ENCODE measurements at regions not wholly inside any gene's neighbourhood (a gene's known extent, or its start where the extent isn't known, plus 50 kb on each side); places are given as distances from the start of the nearest gene placed in this dataset.
"Not testable (repeated sequence)": the region's sequence is repeated elsewhere in the genome, so short reads cannot be mapped to it uniquely, and the experiment has no call there.

GRCh38 chr9:106039151-106039935 is 345.0 kb downstream of the TMEM38B start:
- intact Hi-C loops (cut with DNase I): no loop called here
- no peak overlapping the region for H3K27ac ChIP-seq
- H3K9me3 ChIP-seq: peaks cover 0 to 5% (median 0%) of the 10 kb centered on the region in 3 donors
- no peak for TF ChIP-seq POLR2A (IDR thresholded peaks at IDR 0.05)
- TF ChIP-seq CTCF (IDR thresholded peaks at IDR 0.05): no peak
- no peak for DNase-seq
- H3K36me3 ChIP-seq (replicated peaks in 1 of 2; ENCODE audit: insufficient read depth in 1 of 2, low read depth in 2 of 2): no peaks in the 10 kb centered on the region
- no peaks in the 10 kb centered on the region for H3K4me1 ChIP-seq
- H3K27me3 ChIP-seq: no peaks in the 10 kb centered on the region
- 59% methylated on average over 5 of the region's 5 CpGs for WGBS, 2 donors
- no peak for ATAC-seq
- H3K4me3 ChIP-seq: no peak overlapping the region

DNA sequence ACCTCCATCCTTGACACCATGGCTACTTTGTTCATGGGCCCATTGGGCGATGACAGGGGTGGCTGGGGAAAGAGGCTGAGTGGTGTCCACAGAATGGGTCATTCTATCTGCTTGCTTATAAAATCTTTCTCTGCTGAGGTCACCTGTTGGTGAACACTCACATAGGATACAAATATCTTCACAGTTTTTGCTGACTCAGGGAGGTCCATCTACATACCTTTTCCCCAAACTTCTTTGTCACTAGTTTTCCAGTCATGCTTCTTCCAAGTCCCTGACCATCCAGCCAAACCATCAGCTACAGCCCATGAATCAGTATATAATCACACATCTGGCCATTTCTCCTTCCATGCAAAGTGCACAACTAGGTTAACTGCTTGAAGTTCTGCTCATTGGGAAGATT is 347.6 kb downstream of the TMEM38B start:
- H3K27me3 ChIP-seq; DNase-seq; H3K27ac ChIP-seq; intact Hi-C loops (cut with DNase I); H3K4me1 ChIP-seq; ATAC-seq; H3K4me3 ChIP-seq; H3K36me3 ChIP-seq (replicated peaks in 1 of 2; ENCODE audit: insufficient read depth in 1 of 2, low read depth in 2 of 2); H3K9me3 ChIP-seq: not testable (repeated sequence)
- WGBS, 2 donors: 86 to 90% methylated on average over 1 of the region's 1 CpG

DNA sequence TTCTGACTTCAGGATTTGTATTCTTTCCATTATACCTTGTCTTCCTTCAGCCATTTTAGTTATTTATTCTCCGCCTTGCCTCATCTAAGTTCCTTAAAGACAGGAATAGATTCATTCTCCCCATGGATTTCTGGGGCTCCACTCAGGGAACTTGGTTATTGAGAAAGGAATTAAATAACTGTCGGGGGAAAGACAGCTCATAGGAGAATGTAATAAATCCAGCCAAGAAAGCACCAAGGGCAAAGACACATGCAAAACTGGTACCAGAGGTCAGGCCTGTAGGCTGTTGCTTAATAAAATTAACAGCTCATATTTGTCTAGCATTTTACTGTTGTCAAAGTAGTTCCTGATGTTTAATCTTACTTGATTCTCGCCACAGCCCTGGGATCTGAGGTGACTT is 357.2 kb downstream of the TMEM38B start:
- H3K27me3 ChIP-seq: no peaks in the 10 kb centered on the region
- intact Hi-C loops (cut with DNase I): no loop called here
- no peak overlapping the region for H3K4me3 ChIP-seq
- no peaks in the 10 kb centered on the region for H3K9me3 ChIP-seq
- 53 to 73% methylated on average over 3 of the region's 3 CpGs for WGBS, 2 donors
- H3K27ac ChIP-seq: no peak overlapping the region
- TF ChIP-seq CTCF (IDR thresholded peaks at IDR 0.05) (no peak), POLR2A (IDR thresholded peaks at IDR 0.05) (no peak)
- H3K36me3 ChIP-seq (replicated peaks in 1 of 2; ENCODE audit: insufficient read depth in 1 of 2, low read depth in 2 of 2): no peaks in the 10 kb centered on the region
- ATAC-seq (no peak), DNase-seq (no peak)
- no peaks in the 10 kb centered on the region for H3K4me1 ChIP-seq

DNA sequence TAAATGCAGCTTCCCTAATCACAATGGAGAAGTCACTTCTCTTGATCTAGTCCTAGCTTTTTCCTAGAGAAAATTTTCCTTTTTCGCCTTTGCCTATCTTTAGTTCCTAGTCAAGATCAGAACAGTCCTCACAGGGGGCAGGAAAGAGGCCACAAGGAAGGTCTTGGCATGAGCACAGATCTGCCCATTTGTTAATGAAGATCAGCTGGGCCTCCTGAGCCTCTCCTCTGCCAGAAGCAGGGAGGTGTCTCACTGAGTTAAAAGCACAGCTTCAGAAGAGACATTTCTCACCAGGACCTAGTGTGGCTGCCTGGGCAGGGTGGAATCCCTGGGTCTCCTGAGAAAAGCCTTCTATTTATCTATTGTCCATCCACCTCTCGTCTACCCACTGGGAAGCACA is 357.8 kb downstream of the TMEM38B start:
- 47 to 50% methylated on average over 2 of the region's 2 CpGs for WGBS, 2 donors

GRCh38 chr9:106052735-106053134 is 358.4 kb downstream of the TMEM38B start:
- intact Hi-C loops (cut with DNase I): no loop called here
- no peak overlapping the region for H3K27ac ChIP-seq
- DNase-seq (no peak), ATAC-seq (no peak)
- H3K36me3 ChIP-seq (replicated peaks in 1 of 2; ENCODE audit: insufficient read depth in 1 of 2, low read depth in 2 of 2): no peaks in the 10 kb centered on the region
- no peak overlapping the region for H3K4me3 ChIP-seq
- H3K27me3 ChIP-seq: no peaks in the 10 kb centered on the region
- no peaks in the 10 kb centered on the region for H3K4me1 ChIP-seq
- no peaks in the 10 kb centered on the region for H3K9me3 ChIP-seq
- WGBS, 2 donors: 34 to 56% methylated on average over 2 of the region's 2 CpGs
- no peak for TF ChIP-seq CTCF (IDR thresholded peaks at IDR 0.05)
- TF ChIP-seq POLR2A (IDR thresholded peaks at IDR 0.05): no peak

More for the DNA sequence above, 357.8 kb downstream of the TMEM38B start:
- TF ChIP-seq POLR2A (IDR thresholded peaks at IDR 0.05): no peak
- TF ChIP-seq CTCF (IDR thresholded peaks at IDR 0.05): no peak
- no peaks in the 10 kb centered on the region for H3K9me3 ChIP-seq
- H3K36me3 ChIP-seq (replicated peaks in 1 of 2; ENCODE audit: insufficient read depth in 1 of 2, low read depth in 2 of 2): no peaks in the 10 kb centered on the region
- ATAC-seq (no peak), DNase-seq (no peak)
- no peak overlapping the region for H3K27ac ChIP-seq
- intact Hi-C loops (cut with DNase I): no loop called here
- no peaks in the 10 kb centered on the region for H3K27me3 ChIP-seq
- no peaks in the 10 kb centered on the region for H3K4me1 ChIP-seq
- H3K4me3 ChIP-seq: no peak overlapping the region
